Fibroblast of lung (primary cell): ENCODE measurements at regions not wholly inside any gene's neighbourhood (a gene's known extent, or its start where the extent isn't known, plus 50 kb on each side); places are given as distances from the start of the nearest gene placed in this dataset.
"Not testable (repeated sequence)": the region's sequence is repeated elsewhere in the genome, so short reads cannot be mapped to it uniquely, and the experiment has no call there.

Experiments used
- DNase-seq, 2 donors: peaks; one replicate each; pipeline versions ENCODE4 v3.0.0 to v3.0.0-alpha.2; 2010; ENCODE audit warnings: low read depth in 2 of 2
- H2AFZ ChIP-seq: 2 replicates; pipeline ENCODE4 v1.5.1; 2012; ENCODE audit warnings: low read length, control low read depth, inconsistent platforms
- H3K27ac ChIP-seq: 2 replicates; pipeline ENCODE4 v1.5.1; 2011; ENCODE audit warnings: low read length, control low read depth; ENCODE audit not compliant: insufficient read depth
- H3K27me3 ChIP-seq: 2 replicates; pipeline ENCODE4 v1.5.1; 2011; ENCODE audit warnings: mild to moderate bottlenecking, low read length; ENCODE audit not compliant: control insufficient read depth, insufficient read depth
- H3K36me3 ChIP-seq: 2 replicates; pipeline ENCODE4 v1.5.1; 2011; ENCODE audit warnings: low read length; ENCODE audit not compliant: control insufficient read depth, insufficient read depth
- H3K4me1 ChIP-seq: 2 replicates; pipeline ENCODE4 v1.5.1; 2011; ENCODE audit warnings: low read length; ENCODE audit not compliant: control insufficient read depth, insufficient read depth; ENCODE audit errors: extremely low read depth
- H3K4me2 ChIP-seq: 2 replicates; pipeline ENCODE4 v1.5.1; 2011; ENCODE audit warnings: low read length, control low read depth; ENCODE audit not compliant: insufficient read depth; ENCODE audit errors: extremely low read depth
- H3K4me3 ChIP-seq, 4 experiments: fragments of 200-600 bp in 1 of 4; sonication (generic) in 1 of 4; replicated peaks in 1 of 4; 2 replicates each; pipeline ENCODE4 v1.5.1; 2011 to 2016; ENCODE audit warnings: low read length in 4 of 4, low read depth in 3 of 4, mild to moderate bottlenecking in 3 of 4, control low read depth in 2 of 4, inconsistent platforms in 1 of 4, mixed read lengths in 1 of 4; ENCODE audit not compliant: insufficient read depth in 1 of 4; ENCODE audit errors: control extremely low read depth in 1 of 4
- H3K79me2 ChIP-seq: 2 replicates; pipeline ENCODE4 v1.5.1; 2012; ENCODE audit warnings: mild to moderate bottlenecking, low read length, inconsistent platforms; ENCODE audit not compliant: control insufficient read depth, insufficient read depth
- H3K9ac ChIP-seq: 2 replicates; pipeline ENCODE4 v1.5.1; 2011; ENCODE audit warnings: mild to moderate bottlenecking, low read length, control low read depth; ENCODE audit not compliant: insufficient read depth
- H3K9me3 ChIP-seq: 2 replicates; pipeline ENCODE4 v1.5.1; 2012; ENCODE audit warnings: low read depth, low read length; ENCODE audit not compliant: control insufficient read depth, insufficient read depth
- H4K20me1 ChIP-seq: 2 replicates; pipeline ENCODE4 v1.5.1; 2011; ENCODE audit warnings: low read length; ENCODE audit not compliant: control insufficient read depth, insufficient read depth; ENCODE audit errors: extremely low read depth

- H2AFZ ChIP-seq, H3K27me3 ChIP-seq, H3K9me3 ChIP-seq, H3K4me1 ChIP-seq, H3K9ac ChIP-seq, H4K20me1 ChIP-seq, H3K4me3 ChIP-seq, H3K4me2 ChIP-seq, DNase-seq, H3K36me3 ChIP-seq, H3K27ac ChIP-seq, H3K79me2 ChIP-seq: not testable (repeated sequence)
Observed at GRCh38 chr15:20084026-20084425, 457.6 kb downstream of the GOLGA6L6 start.

GRCh38 chr15:20074082-20074481 lies 467.5 kb downstream of the GOLGA6L6 start:
- H3K4me2 ChIP-seq, H3K27ac ChIP-seq, H3K9ac ChIP-seq, H3K27me3 ChIP-seq, H2AFZ ChIP-seq, DNase-seq, H4K20me1 ChIP-seq, H3K36me3 ChIP-seq, H3K9me3 ChIP-seq, H3K4me3 ChIP-seq, H3K4me1 ChIP-seq, H3K79me2 ChIP-seq: not testable (repeated sequence)

- H3K4me3 ChIP-seq, H3K9me3 ChIP-seq, H3K79me2 ChIP-seq, DNase-seq, H3K4me1 ChIP-seq, H4K20me1 ChIP-seq, H2AFZ ChIP-seq, H3K4me2 ChIP-seq, H3K27ac ChIP-seq, H3K27me3 ChIP-seq, H3K36me3 ChIP-seq, H3K9ac ChIP-seq: not testable (repeated sequence)
Observed at GRCh38 chr15:20069043-20069442, 472.6 kb downstream of the GOLGA6L6 start.

GRCh38 chr15:20066173-20066572 lies 475.4 kb downstream of the GOLGA6L6 start:
- not testable (repeated sequence) for DNase-seq, H2AFZ ChIP-seq, H3K4me1 ChIP-seq

GRCh38 chr15:20065508-20065907 lies 476.1 kb downstream of the GOLGA6L6 start:
- H2AFZ ChIP-seq, H3K4me3 ChIP-seq, H3K27ac ChIP-seq, H4K20me1 ChIP-seq, DNase-seq, H3K4me2 ChIP-seq, H3K27me3 ChIP-seq, H3K9me3 ChIP-seq, H3K4me1 ChIP-seq, H3K9ac ChIP-seq, H3K36me3 ChIP-seq, H3K79me2 ChIP-seq: not testable (repeated sequence)

More at GRCh38 chr15:20066173-20066572, 475.4 kb downstream of the GOLGA6L6 start:
- H4K20me1 ChIP-seq, H3K9ac ChIP-seq, H3K27me3 ChIP-seq, H3K9me3 ChIP-seq, H3K4me2 ChIP-seq, H3K36me3 ChIP-seq, H3K4me3 ChIP-seq, H3K27ac ChIP-seq, H3K79me2 ChIP-seq: not testable (repeated sequence)

- H2AFZ ChIP-seq, H3K9me3 ChIP-seq, H4K20me1 ChIP-seq, DNase-seq, H3K36me3 ChIP-seq, H3K4me1 ChIP-seq, H3K27me3 ChIP-seq, H3K27ac ChIP-seq, H3K79me2 ChIP-seq, H3K9ac ChIP-seq, H3K4me2 ChIP-seq, H3K4me3 ChIP-seq: not testable (repeated sequence)
Observed at GRCh38 chr15:20063167-20063566, 478.4 kb downstream of the GOLGA6L6 start.

- not testable (repeated sequence) for H3K27ac ChIP-seq, H3K27me3 ChIP-seq, H2AFZ ChIP-seq, H3K4me3 ChIP-seq, H3K4me2 ChIP-seq, H3K4me1 ChIP-seq, H3K9ac ChIP-seq, H3K9me3 ChIP-seq, H4K20me1 ChIP-seq, H3K36me3 ChIP-seq, H3K79me2 ChIP-seq, DNase-seq
Observed at GRCh38 chr15:20060838-20061237, 480.8 kb downstream of the GOLGA6L6 start.
